ENCODE measurements at regions not wholly inside any gene's neighbourhood (a gene's known extent, or its start where the extent isn't known, plus 50 kb on each side); places are given as distances from the start of the nearest gene placed in this dataset.

- H3K4me3 ChIP-seq (ENCODE audit: low read depth, low read length): no peak overlapping the region
- no peaks in the 10 kb centered on the region for H3K4me1 ChIP-seq (ENCODE audit: control insufficient read depth, insufficient read depth, low read length)
- no peaks in the 10 kb centered on the region for H3K9me3 ChIP-seq (ENCODE audit: control insufficient read depth, insufficient read depth, low read depth, low read length)
- H3K9ac ChIP-seq (ENCODE audit: low read length): no peak overlapping the region
- H3K36me3 ChIP-seq (ENCODE audit: control insufficient read depth, insufficient read depth, low read length): no peaks in the 10 kb centered on the region
- no peaks in the 10 kb centered on the region for H3K27me3 ChIP-seq (ENCODE audit: control insufficient read depth, insufficient read depth, low read length)
- no peak overlapping the region for H3K27ac ChIP-seq (ENCODE audit: low read depth, low read length)
Measured at GRCh38 chr12:77575376-77575919, 255.2 kb upstream of the NAV3 start.

DNA sequence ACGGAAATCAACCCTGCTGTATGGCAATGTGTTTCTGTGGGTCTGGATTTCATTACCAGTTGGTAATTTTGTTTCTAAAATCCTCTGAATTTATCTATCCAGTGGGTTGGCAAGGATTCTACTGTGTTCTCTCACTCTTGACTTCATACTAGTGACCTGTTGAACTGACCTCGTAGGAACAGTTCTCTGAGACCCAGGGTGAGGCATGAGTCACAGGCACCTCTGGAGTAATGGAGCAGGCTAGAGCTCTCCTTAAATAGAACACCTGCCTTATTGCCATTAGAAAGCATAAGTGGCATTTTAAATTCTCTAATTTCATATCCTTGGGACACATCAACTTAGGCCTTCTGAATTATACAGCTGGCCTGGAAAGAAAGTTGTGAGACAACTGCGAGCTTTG, 258.3 kb upstream of the NAV3 start:
- no peaks in the 10 kb centered on the region for H3K36me3 ChIP-seq (ENCODE audit: control insufficient read depth, insufficient read depth, low read length)
- H3K9me3 ChIP-seq (ENCODE audit: control insufficient read depth, insufficient read depth, low read depth, low read length): no peaks in the 10 kb centered on the region
- no peak overlapping the region for H3K9ac ChIP-seq (ENCODE audit: low read length)
- no peaks in the 10 kb centered on the region for H3K27me3 ChIP-seq (ENCODE audit: control insufficient read depth, insufficient read depth, low read length)
- no peak overlapping the region for H3K4me3 ChIP-seq (ENCODE audit: low read depth, low read length)
- H3K27ac ChIP-seq (ENCODE audit: low read depth, low read length): no peak overlapping the region
- no peaks in the 10 kb centered on the region for H3K4me1 ChIP-seq (ENCODE audit: control insufficient read depth, insufficient read depth, low read length)

DNA sequence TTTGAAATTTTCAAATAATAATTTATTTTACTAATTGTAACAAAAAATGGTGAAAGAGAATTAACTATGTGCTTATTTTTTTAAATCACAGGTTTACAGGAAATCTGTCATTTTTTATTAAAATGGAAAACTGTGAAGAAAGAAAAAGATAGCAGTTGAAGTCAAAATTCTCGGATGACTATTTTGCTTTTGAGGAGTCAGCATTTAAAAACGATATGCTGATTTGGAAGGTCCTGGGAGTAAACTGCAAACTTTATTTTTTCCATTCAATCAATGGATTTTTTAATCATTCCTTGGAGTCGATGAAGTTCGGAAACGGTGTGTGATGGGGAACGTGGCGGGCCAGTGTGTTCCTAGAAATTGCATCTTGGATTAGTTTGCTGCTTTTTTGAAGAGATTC, 258.9 kb upstream of the NAV3 start:
- Histone ChIP-seq H3K27me3 (ENCODE audit: control insufficient read depth, insufficient read depth, low read length) (no peaks in the 10 kb centered on the region), H3K4me1 (ENCODE audit: control insufficient read depth, insufficient read depth, low read length) (no peaks in the 10 kb centered on the region), H3K27ac (ENCODE audit: low read depth, low read length) (no peak overlapping the region), H3K36me3 (ENCODE audit: control insufficient read depth, insufficient read depth, low read length) (no peaks in the 10 kb centered on the region), H3K9ac (ENCODE audit: low read length) (no peak overlapping the region), H3K9me3 (ENCODE audit: control insufficient read depth, insufficient read depth, low read depth, low read length) (no peaks in the 10 kb centered on the region), H3K4me3 (ENCODE audit: low read depth, low read length) (no peak overlapping the region)

GRCh38 chr12:77571127-77571526, 259.6 kb upstream of the NAV3 start:
- no peak overlapping the region for H3K27ac ChIP-seq (ENCODE audit: low read depth, low read length)
- H3K9me3 ChIP-seq (ENCODE audit: control insufficient read depth, insufficient read depth, low read depth, low read length): no peaks in the 10 kb centered on the region

GRCh38 chr12:77569876-77570275, 260.8 kb upstream of the NAV3 start:
- Histone ChIP-seq H3K9me3 (ENCODE audit: control insufficient read depth, insufficient read depth, low read depth, low read length) (no peaks in the 10 kb centered on the region), H3K36me3 (ENCODE audit: control insufficient read depth, insufficient read depth, low read length) (no peaks in the 10 kb centered on the region), H3K27me3 (ENCODE audit: control insufficient read depth, insufficient read depth, low read length) (no peaks in the 10 kb centered on the region), H3K27ac (ENCODE audit: low read depth, low read length) (no peak overlapping the region), H3K4me1 (ENCODE audit: control insufficient read depth, insufficient read depth, low read length) (no peaks in the 10 kb centered on the region), H3K9ac (ENCODE audit: low read length) (no peak overlapping the region), H3K4me3 (ENCODE audit: low read depth, low read length) (no peak overlapping the region)

More at GRCh38 chr12:77571127-77571526, 259.6 kb upstream of the NAV3 start:
- no peak overlapping the region for H3K4me3 ChIP-seq (ENCODE audit: low read depth, low read length)
- H3K27me3 ChIP-seq (ENCODE audit: control insufficient read depth, insufficient read depth, low read length): no peaks in the 10 kb centered on the region
- no peak overlapping the region for H3K9ac ChIP-seq (ENCODE audit: low read length)
- no peaks in the 10 kb centered on the region for H3K4me1 ChIP-seq (ENCODE audit: control insufficient read depth, insufficient read depth, low read length)
- no peaks in the 10 kb centered on the region for H3K36me3 ChIP-seq (ENCODE audit: control insufficient read depth, insufficient read depth, low read length)

DNA sequence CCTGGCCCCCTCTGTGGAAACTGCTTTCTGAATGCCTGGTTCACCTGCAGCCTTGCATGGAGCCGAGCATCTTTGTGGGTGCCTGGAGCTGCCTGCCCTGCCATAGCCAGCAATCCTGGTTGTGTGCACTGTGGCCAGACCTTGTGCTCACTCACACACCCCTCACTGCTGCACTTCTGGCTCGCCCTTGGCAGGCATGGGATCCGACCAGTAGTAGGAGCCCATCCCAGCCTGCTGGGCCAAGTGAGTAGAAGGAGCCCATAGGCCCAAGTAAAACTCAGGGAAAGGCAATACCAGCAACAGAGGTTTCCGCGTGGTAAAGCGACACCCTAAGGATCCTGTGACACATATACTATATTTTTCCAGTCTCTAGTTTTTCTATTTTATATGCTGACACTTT, 270.0 kb upstream of the NAV3 start:
- Histone ChIP-seq H3K27ac (ENCODE audit: low read depth, low read length) (no peak overlapping the region), H3K4me1 (ENCODE audit: control insufficient read depth, insufficient read depth, low read length) (no peaks in the 10 kb centered on the region), H3K4me3 (ENCODE audit: low read depth, low read length) (no peak overlapping the region), H3K9me3 (ENCODE audit: control insufficient read depth, insufficient read depth, low read depth, low read length) (peaks cover 3% of the 10 kb centered on the region; the same call in 1 of the 2 replicates), H3K9ac (ENCODE audit: low read length) (no peak overlapping the region), H3K27me3 (ENCODE audit: control insufficient read depth, insufficient read depth, low read length) (no peaks in the 10 kb centered on the region), H3K36me3 (ENCODE audit: control insufficient read depth, insufficient read depth, low read length) (no peaks in the 10 kb centered on the region)

- H3K9me3 ChIP-seq (ENCODE audit: control insufficient read depth, insufficient read depth, low read depth, low read length): peaks cover 3% of the 10 kb centered on the region; the same call in 1 of the 2 replicates
Measured at GRCh38 chr12:77559400-77560074, 271.2 kb upstream of the NAV3 start.

GRCh38 chr12:77555074-77555473, 275.6 kb upstream of the NAV3 start:
- Histone ChIP-seq H3K4me3 (ENCODE audit: low read depth, low read length) (no peak overlapping the region), H3K36me3 (ENCODE audit: control insufficient read depth, insufficient read depth, low read length) (no peaks in the 10 kb centered on the region), H3K4me1 (ENCODE audit: control insufficient read depth, insufficient read depth, low read length) (no peaks in the 10 kb centered on the region), H3K9me3 (ENCODE audit: control insufficient read depth, insufficient read depth, low read depth, low read length) (0 out of 2 replicates have a peak, but pooled peaks cover 3% of the 10 kb centered on the region), H3K27me3 (ENCODE audit: control insufficient read depth, insufficient read depth, low read length) (no peaks in the 10 kb centered on the region), H3K27ac (ENCODE audit: low read depth, low read length) (no peak overlapping the region), H3K9ac (ENCODE audit: low read length) (no peak overlapping the region)

More at GRCh38 chr12:77559400-77560074, 271.2 kb upstream of the NAV3 start:
- Histone ChIP-seq H3K9ac (ENCODE audit: low read length) (no peak overlapping the region), H3K27me3 (ENCODE audit: control insufficient read depth, insufficient read depth, low read length) (no peaks in the 10 kb centered on the region), H3K4me3 (ENCODE audit: low read depth, low read length) (no peak overlapping the region), H3K27ac (ENCODE audit: low read depth, low read length) (no peak overlapping the region), H3K4me1 (ENCODE audit: control insufficient read depth, insufficient read depth, low read length) (no peaks in the 10 kb centered on the region), H3K36me3 (ENCODE audit: control insufficient read depth, insufficient read depth, low read length) (no peaks in the 10 kb centered on the region)

GRCh38 chr12:77553976-77554619, 276.6 kb upstream of the NAV3 start:
- Histone ChIP-seq H3K9me3 (ENCODE audit: control insufficient read depth, insufficient read depth, low read depth, low read length) (no peaks in the 10 kb centered on the region), H3K4me3 (ENCODE audit: low read depth, low read length) (no peak overlapping the region), H3K36me3 (ENCODE audit: control insufficient read depth, insufficient read depth, low read length) (no peaks in the 10 kb centered on the region), H3K27ac (ENCODE audit: low read depth, low read length) (no peak overlapping the region), H3K4me1 (ENCODE audit: control insufficient read depth, insufficient read depth, low read length) (no peaks in the 10 kb centered on the region), H3K27me3 (ENCODE audit: control insufficient read depth, insufficient read depth, low read length) (no peaks in the 10 kb centered on the region), H3K9ac (ENCODE audit: low read length) (no peak overlapping the region)

GRCh38 chr12:77549383-77550128, 281.1 kb upstream of the NAV3 start:
- Histone ChIP-seq H3K27me3 (ENCODE audit: control insufficient read depth, insufficient read depth, low read length) (no peaks in the 10 kb centered on the region), H3K4me1 (ENCODE audit: control insufficient read depth, insufficient read depth, low read length) (no peaks in the 10 kb centered on the region)

GRCh38 chr12:77548797-77549196, 281.9 kb upstream of the NAV3 start:
- H3K4me1 ChIP-seq (ENCODE audit: control insufficient read depth, insufficient read depth, low read length): no peaks in the 10 kb centered on the region
- H3K9me3 ChIP-seq (ENCODE audit: control insufficient read depth, insufficient read depth, low read depth, low read length): 0 out of 2 replicates have a peak, but pooled peaks cover 2% of the 10 kb centered on the region
- H3K27ac ChIP-seq (ENCODE audit: low read depth, low read length): no peak overlapping the region
- H3K27me3 ChIP-seq (ENCODE audit: control insufficient read depth, insufficient read depth, low read length): no peaks in the 10 kb centered on the region
- no peak overlapping the region for H3K4me3 ChIP-seq (ENCODE audit: low read depth, low read length)
- H3K9ac ChIP-seq (ENCODE audit: low read length): no peak overlapping the region
- H3K36me3 ChIP-seq (ENCODE audit: control insufficient read depth, insufficient read depth, low read length): no peaks in the 10 kb centered on the region

More at GRCh38 chr12:77549383-77550128, 281.1 kb upstream of the NAV3 start:
- Histone ChIP-seq H3K9me3 (ENCODE audit: control insufficient read depth, insufficient read depth, low read depth, low read length) (0 out of 2 replicates have a peak, but pooled peaks cover 2% of the 10 kb centered on the region), H3K36me3 (ENCODE audit: control insufficient read depth, insufficient read depth, low read length) (no peaks in the 10 kb centered on the region), H3K4me3 (ENCODE audit: low read depth, low read length) (no peak overlapping the region), H3K27ac (ENCODE audit: low read depth, low read length) (no peak overlapping the region), H3K9ac (ENCODE audit: low read length) (no peak overlapping the region)

Data from HUES6 (cell line).